ENCODE measurements at regions not wholly inside any gene's neighbourhood (a gene's known extent, or its start where the extent isn't known, plus 50 kb on each side); places are given as distances from the start of the nearest gene placed in this dataset.

- no peak for TF ChIP-seq POLR2A (IDR thresholded peaks at IDR 0.05; ENCODE audit: low read depth, low read length)
- TF ChIP-seq TAF1 (IDR thresholded peaks at IDR 0.05; ENCODE audit: borderline replicate concordance, low read depth, low read length) = no peak
- TF ChIP-seq POLR2AphosphoS5 (IDR thresholded peaks at IDR 0.05; ENCODE audit: low read depth, low read length) = no peak
These were observed 80.8 kb downstream of the IFNG start for GRCh38 chr12:68078737-68079136.

Data from GM12892 (cell line).